Panc1 (cell line): ENCODE measurements at regions not wholly inside any gene's neighbourhood (a gene's known extent, or its start where the extent isn't known, plus 50 kb on each side); places are given as distances from the start of the nearest gene placed in this dataset.

Experiments used
- ATAC-seq: fragments of 200-7000 bp; cut with Tn5 transposase; 2 replicates; pipeline ENCODE4 v1.9.1; 2020; ENCODE audit warnings: mild to moderate bottlenecking, moderate library complexity
- BruUV-seq: library from RNA; stranded (reverse); fragments of 400-500 nt; replicated peaks from 2 replicates; lab custom pipeline; 2021; lab: Mats Ljungman, UMichigan
- CTCF ChIA-PET: fragments of 300-600 bp; sonication (Branson Sonifier 250); formaldehyde crosslinking; loops from one replicate; lab custom pipeline; 2022; ENCODE audit warnings: antibody characterized with exemption; lab: Charles Lee
- POLR2A ChIA-PET: fragments of 300-600 bp; sonication (Branson Sonifier 250); formaldehyde crosslinking; loops from one replicate; lab custom pipeline; 2022; ENCODE audit warnings: antibody characterized with exemption; lab: Charles Lee
- DNase-seq: peaks from one replicate; pipeline ENCODE4 v3.0.0-alpha.2; 2010; ENCODE audit warnings: low read depth, low spot score
- H3K27ac ChIP-seq: 2 replicates; pipeline ENCODE4 v1.5.1; 2011; ENCODE audit warnings: mild to moderate bottlenecking, low read length, inconsistent platforms
- H3K27me3 ChIP-seq: fragments of 200-500 bp; sonication (Bioruptor generic); 2 replicates; pipeline ENCODE4 v1.6.0; 2014; ENCODE audit warnings: low read length, inconsistent platforms; ENCODE audit not compliant: control insufficient read depth, insufficient read depth
- H3K36me3 ChIP-seq: fragments of 200-500 bp; sonication (Bioruptor generic); 2 replicates; pipeline ENCODE4 v1.5.1; 2014; ENCODE audit warnings: inconsistent platforms, mild to moderate bottlenecking, low read length, moderate library complexity; ENCODE audit not compliant: control insufficient read depth, insufficient read depth
- H3K4me1 ChIP-seq: 2 replicates; pipeline ENCODE4 v1.5.1; 2011; ENCODE audit warnings: inconsistent platforms, mild to moderate bottlenecking, low read length, moderate library complexity; ENCODE audit not compliant: control insufficient read depth, insufficient read depth
- H3K4me3 ChIP-seq, 2 experiments: 2 replicates each; pipeline ENCODE4 v1.5.1; 2011 to 2012; ENCODE audit warnings: low read depth in 2 of 2, low read length in 2 of 2, mild to moderate bottlenecking in 2 of 2, inconsistent platforms in 1 of 2, moderate library complexity in 1 of 2
- H3K9me3 ChIP-seq: fragments of 200-500 bp; sonication (Bioruptor generic); 2 replicates; pipeline ENCODE4 v1.5.1; 2014; ENCODE audit warnings: low read depth, mild to moderate bottlenecking, inconsistent platforms, low read length, moderate library complexity; ENCODE audit not compliant: control insufficient read depth, insufficient read depth
- POLR2AphosphoS5 ChIP-seq: IDR thresholded peaks from 2 replicates; pipeline ENCODE4 v1.6.1; 2012; ENCODE audit warnings: mild to moderate bottlenecking, low read depth, low read length, moderate library complexity
- SIN3A ChIP-seq: IDR thresholded peaks from 2 replicates; pipeline ENCODE4 v1.6.1; 2012; ENCODE audit warnings: low read depth, mild to moderate bottlenecking, low read length, moderate library complexity, borderline replicate concordance; ENCODE audit not compliant: insufficient read depth
- TCF7L2 ChIP-seq: IDR thresholded peaks from 2 replicates; pipeline ENCODE4 v1.6.1; 2011; ENCODE audit warnings: mild to moderate bottlenecking, low read depth, low read length, inconsistent platforms
- in situ Hi-C: cut with HindIII; loops from 2 replicates; pipeline ENCODE4 v1.10.0; 2016; ENCODE audit warnings: low sequenced_read_pairs, low pct_unique_long_range_greater_than_20kb
- intact Hi-C: fragments of 100-400 bp; cut with micrococcal nuclease; formaldehyde crosslinking; loops from one replicate; pipeline ENCODE4 v1.10.0; 2022; ENCODE audit not compliant: unreplicated experiment
- TF ChIP-seq, protein P1 (sequence below): fragments of 450-650 bp; IDR thresholded peaks from 2 replicates; pipeline ENCODE4 v1.5.1; 2017; ENCODE audit warnings: mild to moderate bottlenecking
- TF ChIP-seq, protein P2 (sequence below), 2 experiments: IDR thresholded peaks; 2 replicates each; pipeline ENCODE4 v1.6.1; 2011 to 2012; ENCODE audit warnings: low read depth in 2 of 2, control low read depth in 1 of 2, low read length in 1 of 2, mild to moderate bottlenecking in 1 of 2, moderate library complexity in 1 of 2; ENCODE audit not compliant: insufficient read depth in 1 of 2

DNA sequence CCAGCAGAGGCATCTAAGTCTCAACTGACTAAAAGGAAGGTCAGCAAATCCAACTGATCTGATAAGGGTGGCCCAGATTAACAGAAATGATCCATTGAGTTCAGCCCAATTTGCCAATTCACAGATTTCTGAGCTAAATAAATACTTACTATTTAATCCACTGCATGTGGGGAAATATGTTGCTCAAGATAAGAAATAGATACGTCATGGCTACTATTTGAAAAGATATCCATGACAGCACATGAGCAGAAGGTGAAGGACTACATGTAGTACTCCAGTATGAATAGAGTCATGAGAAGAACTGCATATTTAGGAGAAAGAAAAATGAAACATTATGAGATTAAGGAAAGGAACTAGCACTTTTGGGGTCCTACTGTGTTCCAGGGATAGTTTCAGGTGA lies 332.4 kb downstream of the ARPP21 start:
- H3K9me3 ChIP-seq, result no peaks in the 10 kb centered on the region
- no peak overlapping the region for H3K27ac ChIP-seq
- POLR2A ChIA-PET, result no interaction called here
- intact Hi-C loops, result no loop called here
- H3K4me3 ChIP-seq, result no peak overlapping the region
- no peak for DNase-seq
- TF ChIP-seq TCF7L2 (no peak), POLR2AphosphoS5 (no peak)
- TF ChIP-seq, protein P1, sequence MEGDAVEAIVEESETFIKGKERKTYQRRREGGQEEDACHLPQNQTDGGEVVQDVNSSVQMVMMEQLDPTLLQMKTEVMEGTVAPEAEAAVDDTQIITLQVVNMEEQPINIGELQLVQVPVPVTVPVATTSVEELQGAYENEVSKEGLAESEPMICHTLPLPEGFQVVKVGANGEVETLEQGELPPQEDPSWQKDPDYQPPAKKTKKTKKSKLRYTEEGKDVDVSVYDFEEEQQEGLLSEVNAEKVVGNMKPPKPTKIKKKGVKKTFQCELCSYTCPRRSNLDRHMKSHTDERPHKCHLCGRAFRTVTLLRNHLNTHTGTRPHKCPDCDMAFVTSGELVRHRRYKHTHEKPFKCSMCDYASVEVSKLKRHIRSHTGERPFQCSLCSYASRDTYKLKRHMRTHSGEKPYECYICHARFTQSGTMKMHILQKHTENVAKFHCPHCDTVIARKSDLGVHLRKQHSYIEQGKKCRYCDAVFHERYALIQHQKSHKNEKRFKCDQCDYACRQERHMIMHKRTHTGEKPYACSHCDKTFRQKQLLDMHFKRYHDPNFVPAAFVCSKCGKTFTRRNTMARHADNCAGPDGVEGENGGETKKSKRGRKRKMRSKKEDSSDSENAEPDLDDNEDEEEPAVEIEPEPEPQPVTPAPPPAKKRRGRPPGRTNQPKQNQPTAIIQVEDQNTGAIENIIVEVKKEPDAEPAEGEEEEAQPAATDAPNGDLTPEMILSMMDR, result no peak
- TF ChIP-seq, protein P2, sequence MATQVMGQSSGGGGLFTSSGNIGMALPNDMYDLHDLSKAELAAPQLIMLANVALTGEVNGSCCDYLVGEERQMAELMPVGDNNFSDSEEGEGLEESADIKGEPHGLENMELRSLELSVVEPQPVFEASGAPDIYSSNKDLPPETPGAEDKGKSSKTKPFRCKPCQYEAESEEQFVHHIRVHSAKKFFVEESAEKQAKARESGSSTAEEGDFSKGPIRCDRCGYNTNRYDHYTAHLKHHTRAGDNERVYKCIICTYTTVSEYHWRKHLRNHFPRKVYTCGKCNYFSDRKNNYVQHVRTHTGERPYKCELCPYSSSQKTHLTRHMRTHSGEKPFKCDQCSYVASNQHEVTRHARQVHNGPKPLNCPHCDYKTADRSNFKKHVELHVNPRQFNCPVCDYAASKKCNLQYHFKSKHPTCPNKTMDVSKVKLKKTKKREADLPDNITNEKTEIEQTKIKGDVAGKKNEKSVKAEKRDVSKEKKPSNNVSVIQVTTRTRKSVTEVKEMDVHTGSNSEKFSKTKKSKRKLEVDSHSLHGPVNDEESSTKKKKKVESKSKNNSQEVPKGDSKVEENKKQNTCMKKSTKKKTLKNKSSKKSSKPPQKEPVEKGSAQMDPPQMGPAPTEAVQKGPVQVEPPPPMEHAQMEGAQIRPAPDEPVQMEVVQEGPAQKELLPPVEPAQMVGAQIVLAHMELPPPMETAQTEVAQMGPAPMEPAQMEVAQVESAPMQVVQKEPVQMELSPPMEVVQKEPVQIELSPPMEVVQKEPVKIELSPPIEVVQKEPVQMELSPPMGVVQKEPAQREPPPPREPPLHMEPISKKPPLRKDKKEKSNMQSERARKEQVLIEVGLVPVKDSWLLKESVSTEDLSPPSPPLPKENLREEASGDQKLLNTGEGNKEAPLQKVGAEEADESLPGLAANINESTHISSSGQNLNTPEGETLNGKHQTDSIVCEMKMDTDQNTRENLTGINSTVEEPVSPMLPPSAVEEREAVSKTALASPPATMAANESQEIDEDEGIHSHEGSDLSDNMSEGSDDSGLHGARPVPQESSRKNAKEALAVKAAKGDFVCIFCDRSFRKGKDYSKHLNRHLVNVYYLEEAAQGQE (IDR thresholded peaks at IDR 0.05; ENCODE audit: insufficient read depth in 1 of 2, low read depth in 2 of 2, low read length in 1 of 2), result no peak
- BruUV-seq, result no TSS peak
- in situ Hi-C loops, result no loop called here
- H3K4me1 ChIP-seq, result no peaks in the 10 kb centered on the region
- no peaks in the 10 kb centered on the region for H3K27me3 ChIP-seq
- H3K36me3 ChIP-seq, result no peaks in the 10 kb centered on the region
- CTCF ChIA-PET, result no interaction called here
- no peak for ATAC-seq

DNA sequence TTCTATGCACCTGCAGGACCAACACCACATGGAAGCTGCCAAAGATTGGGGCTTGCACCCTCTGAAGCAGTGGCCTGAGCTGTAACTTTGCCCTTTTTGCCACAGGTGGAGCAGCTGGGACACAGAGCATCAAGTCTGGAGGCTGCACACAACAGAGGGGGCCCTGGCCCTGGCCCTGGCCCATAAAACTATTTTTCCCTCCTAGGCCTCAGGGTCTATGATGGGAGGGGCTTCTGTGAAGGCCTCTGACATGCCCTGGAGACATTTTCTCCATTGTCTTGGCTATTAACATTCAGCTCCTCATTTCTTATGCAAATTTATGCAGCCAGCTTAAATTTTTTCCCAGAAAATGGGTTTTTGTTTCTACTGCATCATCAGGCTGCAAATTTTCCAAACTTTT lies 335.5 kb downstream of the ARPP21 start:
- ATAC-seq (no peak), DNase-seq (no peak)
- Histone ChIP-seq H3K9me3 (no peaks in the 10 kb centered on the region), H3K4me3 (no peak overlapping the region), H3K27me3 (no peaks in the 10 kb centered on the region), H3K4me1 (no peaks in the 10 kb centered on the region), H3K27ac (no peak overlapping the region), H3K36me3 (no peaks in the 10 kb centered on the region)
- in situ Hi-C loops (no loop called here), intact Hi-C loops (no loop called here)
- no peak for TF ChIP-seq TCF7L2
- TF ChIP-seq, protein P2 (IDR thresholded peaks at IDR 0.05; ENCODE audit: insufficient read depth in 1 of 2, low read depth in 2 of 2, low read length in 1 of 2), result no peak
- TF ChIP-seq POLR2AphosphoS5, result no peak
- TF ChIP-seq, protein P1, result no peak
- TF ChIP-seq SIN3A, result no peak
- ChIA-PET CTCF (no interaction called here), POLR2A (no interaction called here)
- BruUV-seq, result no TSS peak
